ENCODE measurements at regions not wholly inside any gene's neighbourhood (a gene's known extent, or its start where the extent isn't known, plus 50 kb on each side); places are given as distances from the start of the nearest gene placed in this dataset.

DNA sequence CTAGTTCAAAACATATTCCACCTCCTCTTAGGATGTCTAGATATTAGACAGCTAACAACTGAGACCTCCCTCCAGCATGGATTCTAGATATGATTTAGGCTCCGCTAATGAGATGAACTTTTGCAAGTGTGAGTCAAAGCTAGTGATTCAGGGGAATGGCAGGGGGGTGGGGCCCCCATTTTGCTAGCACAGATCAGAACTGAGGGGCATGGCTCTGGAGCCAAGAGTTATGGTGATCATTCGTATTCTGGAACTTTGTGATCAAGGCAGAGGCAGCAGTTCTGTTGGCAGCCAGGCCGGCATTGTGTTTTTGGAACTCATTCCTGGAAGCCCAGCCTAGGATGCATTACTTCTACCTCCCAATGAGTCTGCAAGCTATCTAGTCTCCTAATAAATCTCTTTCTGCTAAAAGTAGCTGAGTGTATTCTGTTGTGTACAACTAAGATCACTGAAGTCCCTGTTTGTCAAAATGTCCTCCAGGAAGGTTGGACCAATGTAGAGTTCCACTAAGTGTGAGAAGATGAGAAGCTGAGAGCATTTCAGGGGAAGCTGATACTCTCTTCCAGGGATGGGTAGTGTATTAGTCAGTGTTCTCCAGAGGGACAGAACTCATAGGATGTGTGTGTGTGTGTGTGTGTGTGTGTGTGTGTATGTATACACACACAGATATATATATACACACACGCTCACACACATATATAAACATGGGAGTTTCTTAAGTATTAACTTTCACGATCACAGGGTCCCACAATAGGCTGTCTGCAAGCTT is 312.7 kb downstream of the TLE3 start:
- DNase-seq (ENCODE audit: low read depth in 2 of 2, low spot score in 1 of 2) = no peak

DNA sequence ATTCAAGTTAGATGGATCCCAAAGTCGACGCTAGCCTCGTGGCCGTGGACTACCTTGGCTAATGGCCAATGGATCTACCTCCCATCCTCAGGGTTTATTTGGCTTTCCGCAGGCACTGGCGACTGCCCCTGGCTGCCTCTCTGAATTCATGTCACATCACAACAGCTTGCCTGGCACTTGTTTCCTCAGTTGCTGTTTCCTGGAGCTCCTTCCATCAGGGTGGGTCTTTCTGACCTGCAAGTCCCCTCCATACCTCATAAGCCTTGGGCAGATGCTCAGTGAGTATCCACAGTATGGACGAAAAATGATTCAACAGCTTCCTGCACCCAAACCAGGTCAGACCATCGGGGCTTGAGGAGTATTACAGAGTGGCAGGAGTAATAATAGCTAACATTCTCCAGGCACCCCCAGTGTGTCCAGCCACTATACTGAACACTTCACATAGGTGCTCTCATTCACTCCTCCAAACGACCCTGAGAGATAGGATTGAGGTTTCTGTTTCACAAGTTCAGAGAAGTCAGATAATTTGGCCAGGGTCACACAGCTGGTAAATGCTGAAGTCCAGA is 311.5 kb downstream of the TLE3 start:
- no peak for DNase-seq (ENCODE audit: low read depth in 2 of 2, low spot score in 1 of 2)

DNA sequence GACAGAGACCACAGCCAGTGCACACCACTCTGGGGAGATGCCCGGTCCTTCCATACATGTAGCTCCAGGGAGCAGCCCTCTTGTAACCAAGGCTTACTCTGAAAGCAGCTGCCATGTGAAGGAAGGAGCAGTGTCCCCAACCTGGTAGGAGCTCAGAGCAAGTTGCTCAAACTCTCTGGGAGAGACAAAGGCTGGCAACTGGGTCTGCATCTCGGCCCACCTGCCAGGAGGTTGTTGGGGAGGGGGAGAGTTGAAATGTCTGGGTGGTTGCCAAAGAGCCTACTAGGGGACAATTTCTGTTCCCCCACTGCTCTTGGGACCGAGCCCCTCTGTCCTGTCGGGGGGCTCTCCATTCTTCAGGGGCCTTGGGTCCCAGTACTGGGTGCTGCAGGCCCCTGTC is 309.9 kb downstream of the TLE3 start:
- no peak for DNase-seq (ENCODE audit: low read depth in 2 of 2, low spot score in 1 of 2)

DNA sequence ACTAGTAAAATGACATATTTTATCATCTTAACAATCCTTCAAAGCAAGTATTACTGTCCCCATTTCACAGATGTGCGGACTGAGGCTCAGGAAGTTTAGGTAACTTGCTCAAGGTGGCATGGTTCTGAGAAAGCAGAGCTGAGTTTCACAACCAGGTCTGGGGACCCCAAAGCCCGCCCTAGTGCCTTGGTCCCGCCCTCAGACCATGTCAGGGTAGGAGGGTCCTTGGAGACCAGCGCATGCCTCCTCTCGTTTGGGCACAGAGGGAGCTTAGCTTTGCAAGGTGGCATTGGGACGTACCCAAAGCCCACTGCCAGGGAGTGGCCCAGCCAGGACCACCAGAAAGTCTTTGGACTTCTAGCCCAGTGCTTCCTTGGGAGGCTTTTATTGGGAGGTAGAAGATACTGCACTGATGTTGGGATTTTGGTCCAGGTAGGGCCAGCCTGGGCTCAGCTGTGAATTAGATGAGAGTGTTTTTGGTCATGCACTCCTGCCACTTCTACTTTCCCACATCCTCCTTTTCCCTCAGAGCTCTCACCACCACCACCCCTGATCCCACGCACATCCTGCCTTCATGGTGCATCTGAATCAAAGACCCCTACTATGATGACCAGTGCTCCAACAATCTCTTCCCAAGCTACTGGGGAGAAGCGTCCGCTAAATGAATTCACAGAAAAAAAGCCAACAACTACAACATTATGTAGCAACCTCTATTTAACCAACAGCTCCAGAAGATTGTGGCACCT is 307.9 kb downstream of the TLE3 start:
- no peak for DNase-seq (ENCODE audit: low read depth in 2 of 2, low spot score in 1 of 2)

DNA sequence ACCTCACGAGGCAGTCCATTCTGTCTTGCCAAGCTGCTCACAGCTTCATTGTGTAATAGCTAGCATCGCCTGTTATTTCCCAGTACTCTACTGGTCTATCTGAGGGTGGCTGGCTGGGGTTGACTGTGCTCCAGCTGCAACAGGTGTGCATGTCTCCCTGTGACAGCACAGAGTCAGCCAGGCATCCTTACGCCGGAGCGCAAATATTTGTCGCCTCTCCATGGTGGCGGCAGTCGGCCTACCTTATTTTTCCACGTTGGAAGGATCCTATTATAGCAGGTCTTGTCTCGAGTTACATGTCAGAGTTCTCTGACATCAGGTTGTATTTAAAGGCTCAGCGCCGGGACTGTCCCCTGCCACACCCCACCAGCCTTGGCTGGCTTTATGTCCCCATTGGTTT is 307.1 kb downstream of the TLE3 start:
- no peak for DNase-seq (ENCODE audit: low read depth in 2 of 2, low spot score in 1 of 2)

DNA sequence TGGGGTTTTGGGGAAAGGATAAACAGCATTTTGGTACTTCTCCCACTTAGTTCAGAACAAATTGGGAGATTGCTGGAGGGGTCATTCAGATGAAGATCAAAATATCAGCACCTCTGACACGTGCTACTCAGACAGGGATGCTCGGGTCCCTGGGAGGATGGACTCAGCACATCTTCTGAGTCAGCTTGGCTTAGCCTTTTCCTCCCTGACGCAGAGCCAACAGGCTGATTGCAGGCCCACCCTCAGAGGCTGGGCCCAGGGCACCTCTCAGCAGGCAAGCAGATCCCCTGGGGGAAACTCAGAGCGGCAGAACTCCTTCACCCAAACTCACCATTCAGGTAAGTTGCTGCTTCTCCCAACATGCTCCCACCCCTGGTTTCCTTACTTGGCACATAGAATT is 304.9 kb downstream of the TLE3 start:
- no peak for DNase-seq (ENCODE audit: low read depth in 2 of 2, low spot score in 1 of 2)

DNA sequence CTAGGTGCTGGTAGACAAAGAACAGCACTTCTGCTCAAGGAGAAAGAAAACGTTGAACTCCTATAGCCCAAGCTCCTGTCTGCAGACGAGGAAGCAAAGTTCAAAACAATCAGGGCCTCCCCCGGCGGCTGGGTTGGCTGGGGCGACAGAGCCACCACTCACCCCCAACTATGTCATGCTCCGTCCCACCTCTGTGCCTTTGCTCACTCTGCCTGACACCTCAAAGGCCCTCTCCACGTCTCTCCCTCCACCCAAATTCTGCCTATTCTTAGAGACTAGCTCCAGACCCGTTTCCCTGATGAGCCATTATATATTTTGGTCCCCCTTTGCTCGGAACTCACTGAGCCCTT is 304.3 kb downstream of the TLE3 start:
- no peak for DNase-seq (ENCODE audit: low read depth in 2 of 2, low spot score in 1 of 2)

DNA sequence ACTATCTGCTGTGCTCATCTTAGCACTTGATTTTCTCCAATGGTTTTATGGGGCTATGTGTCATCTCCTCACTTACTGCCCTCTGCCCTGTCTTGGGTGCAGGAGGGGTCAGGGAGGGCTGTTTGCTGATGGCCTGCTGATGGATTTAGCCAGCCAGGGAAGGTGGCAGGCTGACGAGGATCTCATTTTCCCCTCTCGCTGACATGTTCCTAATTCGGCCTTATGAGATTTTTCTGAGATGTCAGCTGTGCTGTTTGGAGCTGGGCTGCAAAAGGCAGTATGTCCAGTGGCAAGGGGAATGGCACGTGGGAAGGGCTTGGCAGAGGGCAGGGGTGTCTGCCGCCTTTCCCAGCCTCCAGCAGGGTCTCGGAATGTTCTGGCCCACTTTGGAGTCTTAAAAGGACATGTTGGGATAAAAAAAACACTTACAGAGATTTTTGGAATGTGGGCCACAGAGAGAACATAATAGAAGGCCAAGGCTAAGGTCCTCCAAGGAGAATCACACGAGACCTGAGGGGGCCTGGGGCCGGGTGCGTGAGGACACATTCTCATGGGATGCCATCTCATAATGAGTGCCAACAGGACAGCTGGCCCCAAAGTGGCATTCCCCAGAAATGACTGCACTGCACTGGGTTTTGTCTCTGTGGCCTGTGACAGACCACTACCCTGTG is 303.8 kb downstream of the TLE3 start:
- DNase-seq (ENCODE audit: low read depth in 2 of 2, low spot score in 1 of 2) = no peak

DNA sequence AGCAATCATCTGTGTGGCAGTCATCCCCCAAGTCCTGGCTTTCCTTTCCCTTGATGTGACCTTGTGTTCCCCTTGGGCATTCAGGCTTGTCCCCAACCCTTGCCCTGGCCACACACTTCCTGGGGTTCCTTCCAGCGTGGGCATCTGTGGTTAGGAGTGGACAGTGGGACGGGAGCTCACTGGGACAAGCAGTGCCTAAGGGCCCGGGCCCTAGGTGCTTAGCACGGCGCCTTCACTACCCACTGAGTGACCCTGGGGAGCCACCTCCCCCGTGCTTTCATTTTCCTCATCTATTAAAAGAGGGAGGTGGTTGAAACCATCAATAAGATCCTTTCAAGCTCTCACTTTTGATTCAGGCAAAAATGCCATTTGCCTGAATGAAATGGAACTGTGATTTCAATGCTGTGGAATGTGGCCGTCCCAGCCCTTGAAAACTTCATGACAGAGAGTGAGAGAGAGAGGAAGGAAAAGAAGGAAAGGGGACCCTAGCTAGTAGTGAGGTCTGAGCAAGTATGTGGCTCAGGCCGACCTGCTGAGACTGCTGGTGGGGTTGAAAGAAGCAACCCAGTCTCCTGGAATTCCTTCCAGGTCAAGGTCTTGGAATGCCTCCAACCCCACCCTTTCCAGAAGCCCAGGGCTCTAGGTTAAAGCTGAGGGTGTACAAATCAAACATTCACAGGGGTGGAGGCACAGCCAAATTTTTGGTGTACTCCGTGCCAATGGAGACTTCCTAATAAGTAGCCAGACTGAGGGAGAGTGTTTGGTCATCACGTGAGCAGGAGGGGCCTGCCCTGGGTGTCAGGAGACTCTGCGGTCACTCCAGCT is 302.9 kb downstream of the TLE3 start:
- no peak for DNase-seq (ENCODE audit: low read depth in 2 of 2, low spot score in 1 of 2)

DNA sequence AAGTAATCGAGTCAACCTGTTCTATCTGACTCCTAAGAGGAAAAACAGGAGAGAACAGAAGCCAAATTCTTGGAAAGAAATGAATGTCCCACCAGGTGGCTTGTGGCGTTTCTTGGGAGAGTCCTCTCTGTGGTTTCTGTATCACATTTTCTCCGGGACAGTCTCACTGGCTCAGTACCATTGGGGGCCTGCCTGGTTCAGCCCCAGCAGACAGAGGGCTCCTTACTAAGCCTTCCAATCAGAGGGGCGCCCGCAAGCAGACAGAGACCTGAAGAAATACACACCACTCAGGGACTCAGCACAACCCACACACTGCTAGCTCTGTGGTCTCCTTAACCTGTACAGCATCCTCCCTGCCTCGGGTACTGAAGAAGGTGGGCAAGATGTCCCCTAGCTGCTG is 302.1 kb downstream of the TLE3 start:
- DNase-seq (ENCODE audit: low read depth in 2 of 2, low spot score in 1 of 2) = no peak

DNA sequence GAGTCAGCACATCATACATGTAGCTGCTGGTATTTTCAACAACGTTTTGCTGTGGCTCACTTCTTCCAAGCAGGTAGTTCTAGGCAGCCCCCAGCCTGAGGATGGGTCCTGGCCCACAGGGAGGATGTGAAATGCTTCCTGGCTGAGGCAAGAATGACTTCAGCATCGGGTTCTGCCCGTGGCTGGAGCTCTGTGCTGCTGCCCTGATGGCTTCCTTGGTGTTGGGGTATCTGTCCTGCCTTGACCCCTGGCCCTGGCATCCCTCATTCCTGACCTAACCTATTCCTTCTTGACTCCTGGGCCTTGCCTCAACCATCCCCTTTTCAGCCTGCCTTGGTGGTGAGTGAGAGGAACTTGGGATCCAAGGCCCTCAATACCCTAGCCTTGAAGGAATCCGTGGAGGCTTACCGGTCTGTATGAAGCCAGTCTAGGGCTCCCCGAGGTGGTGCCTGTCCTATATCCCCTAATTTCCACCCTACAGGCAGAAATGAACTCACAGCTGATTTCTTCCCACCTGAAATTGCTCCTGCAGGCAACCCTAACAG is 300.6 kb downstream of the TLE3 start:
- no peak for DNase-seq (ENCODE audit: low read depth in 2 of 2, low spot score in 1 of 2)

DNA sequence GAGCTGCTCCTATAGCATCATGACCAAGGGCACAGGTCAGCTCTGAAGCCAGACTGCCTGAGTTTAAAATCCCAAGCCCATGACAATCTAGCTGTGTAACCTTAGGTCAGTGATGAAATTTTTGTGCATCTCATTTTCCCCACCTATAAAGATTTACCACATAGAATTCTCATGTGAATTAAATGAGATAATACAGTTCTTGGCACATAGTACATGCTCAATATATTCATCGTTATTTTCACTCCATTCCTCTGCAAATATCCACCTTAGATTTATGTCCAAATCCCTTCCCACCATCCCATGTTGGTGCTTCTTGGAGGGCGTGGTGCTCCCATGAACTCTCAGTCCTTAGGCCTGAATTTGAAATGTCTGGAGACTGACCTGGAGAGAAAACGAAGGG is 300.1 kb downstream of the TLE3 start:
- no peak for DNase-seq (ENCODE audit: low read depth in 2 of 2, low spot score in 1 of 2)

DNA sequence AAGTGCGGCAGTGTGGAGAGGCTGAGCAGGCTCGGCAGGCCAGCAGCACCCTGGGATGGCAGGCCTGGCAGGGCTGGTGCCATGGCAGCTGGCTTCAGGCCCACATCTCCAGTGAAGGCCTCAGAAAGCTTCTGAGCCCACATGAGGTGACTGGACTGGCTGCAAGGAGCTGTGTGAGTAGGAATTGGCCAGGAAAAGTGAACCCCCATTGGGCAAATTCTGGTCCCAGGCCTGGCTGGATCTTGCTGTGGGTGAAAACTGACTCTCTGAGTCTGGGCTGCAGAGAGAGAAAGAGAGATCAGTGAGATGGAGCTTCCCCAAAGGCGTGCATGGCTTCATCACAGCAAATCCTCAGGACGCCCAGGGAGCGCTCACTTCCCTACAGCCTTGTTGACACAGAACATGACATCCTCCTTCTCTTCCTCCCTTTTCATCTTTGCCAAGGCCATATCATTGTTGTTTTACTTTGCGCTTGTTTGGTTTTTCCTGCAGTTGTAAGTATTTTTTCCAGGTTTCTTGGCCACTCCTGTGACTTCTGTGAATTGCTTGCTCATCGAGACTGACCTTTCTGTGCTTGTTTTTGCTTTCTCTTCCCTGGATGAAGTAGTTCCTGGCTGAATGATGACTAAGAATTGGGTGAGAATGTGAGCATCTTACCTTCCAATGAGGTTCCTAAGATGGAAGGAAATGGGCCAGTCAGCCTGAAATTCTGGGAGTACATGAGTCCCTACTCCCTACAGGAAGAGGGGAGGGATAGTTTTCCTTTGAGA is 299.1 kb downstream of the TLE3 start:
- DNase-seq (ENCODE audit: low read depth in 2 of 2, low spot score in 1 of 2) = no peak

DNA sequence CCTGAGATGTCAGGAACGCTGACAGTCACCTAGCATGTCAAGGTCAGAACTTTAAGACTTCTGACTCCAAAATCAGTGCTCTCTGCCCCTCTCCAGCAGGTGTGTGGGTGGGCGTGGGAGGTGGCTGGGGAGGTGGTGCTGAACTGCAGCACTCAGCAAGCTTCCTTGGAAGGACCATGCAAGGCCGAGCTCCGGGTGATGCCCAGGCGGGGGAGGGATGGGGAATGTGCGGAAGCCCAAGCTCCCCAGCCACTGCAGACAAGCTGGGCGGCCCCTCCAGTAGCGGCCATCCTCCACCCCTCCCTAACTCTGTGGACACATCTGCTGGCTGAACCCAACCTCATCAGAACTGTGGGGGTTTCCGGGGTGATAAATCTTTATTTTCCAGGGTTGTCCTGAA is 296.6 kb downstream of the TLE3 start:
- DNase-seq (ENCODE audit: low read depth in 2 of 2, low spot score in 1 of 2) = no peak

DNA sequence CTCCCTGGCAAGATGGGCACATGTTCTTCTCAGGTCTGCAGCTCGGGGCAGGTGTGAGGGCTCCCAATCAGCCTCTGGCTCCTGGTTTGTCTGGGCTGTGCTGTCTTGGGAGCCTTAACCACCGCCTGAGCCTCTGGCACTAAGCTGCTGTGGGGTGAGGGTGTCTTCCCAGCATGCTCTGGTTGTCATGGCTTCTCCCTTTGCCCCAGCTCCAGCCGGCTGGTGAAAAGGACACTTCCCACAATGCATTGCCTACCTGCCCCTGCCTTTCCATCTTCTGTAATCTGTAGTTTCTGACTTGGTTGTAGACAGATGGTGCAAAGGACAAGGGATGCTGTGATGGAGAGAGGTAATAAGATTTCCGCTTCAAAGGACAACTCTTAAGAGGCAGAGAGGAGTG is 295.3 kb downstream of the TLE3 start:
- no peak for DNase-seq (ENCODE audit: low read depth in 2 of 2, low spot score in 1 of 2)

DNA sequence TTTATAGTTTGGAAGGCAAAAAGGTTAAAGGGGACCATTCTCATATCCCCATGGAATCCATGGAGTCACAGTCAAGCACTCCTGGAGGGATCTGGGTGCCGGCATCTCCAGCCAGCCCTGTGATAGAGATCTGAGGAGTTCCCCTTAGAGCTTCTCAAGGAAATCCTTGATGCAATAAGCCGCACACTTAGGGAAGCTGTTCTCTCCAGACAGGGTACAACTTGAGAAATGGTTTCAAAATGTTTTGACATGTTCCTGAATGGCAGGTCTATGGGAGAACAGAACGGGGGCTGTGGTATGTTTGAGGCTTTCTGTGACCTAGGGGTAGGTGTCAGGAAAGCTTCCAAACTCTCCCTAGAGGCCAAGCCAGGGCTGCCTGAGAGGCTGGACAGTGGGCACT is 292.9 kb downstream of the TLE3 start:
- no peak for DNase-seq (ENCODE audit: low read depth in 2 of 2, low spot score in 1 of 2)

DNA sequence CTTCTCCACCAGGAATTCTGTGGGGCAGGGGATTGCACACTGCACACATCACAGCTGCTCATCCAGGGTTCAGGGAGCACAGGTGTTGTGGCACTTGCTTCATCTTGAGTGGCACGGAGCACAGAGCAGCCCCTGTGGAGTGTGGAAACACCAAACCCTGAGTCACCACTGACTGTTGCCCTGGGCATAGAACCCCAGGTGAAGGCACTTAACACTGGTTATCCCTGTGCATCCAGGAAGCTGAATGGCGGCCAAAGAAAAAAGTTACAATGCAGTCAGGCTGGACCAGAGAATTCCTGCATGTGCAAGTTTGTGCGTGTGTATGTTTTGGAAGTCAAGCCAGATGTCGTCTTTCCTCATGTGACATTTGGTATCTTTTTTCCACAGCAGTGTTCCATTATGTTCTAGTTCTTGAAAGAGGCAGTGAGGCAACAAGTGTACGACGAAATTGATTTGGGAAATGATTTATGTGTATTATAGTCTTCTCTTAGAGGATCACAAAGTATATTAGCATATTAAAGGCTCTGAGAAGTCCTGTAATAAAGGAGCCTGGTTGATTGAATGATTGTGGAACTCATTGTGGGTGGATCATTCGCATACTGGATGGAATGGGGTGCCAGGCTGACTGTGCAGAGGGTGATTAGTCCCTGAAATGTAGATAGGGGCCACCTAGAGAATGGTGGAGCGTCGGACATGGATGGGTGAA is 292.3 kb downstream of the TLE3 start:
- DNase-seq (ENCODE audit: low read depth in 2 of 2, low spot score in 1 of 2) = no peak

DNA sequence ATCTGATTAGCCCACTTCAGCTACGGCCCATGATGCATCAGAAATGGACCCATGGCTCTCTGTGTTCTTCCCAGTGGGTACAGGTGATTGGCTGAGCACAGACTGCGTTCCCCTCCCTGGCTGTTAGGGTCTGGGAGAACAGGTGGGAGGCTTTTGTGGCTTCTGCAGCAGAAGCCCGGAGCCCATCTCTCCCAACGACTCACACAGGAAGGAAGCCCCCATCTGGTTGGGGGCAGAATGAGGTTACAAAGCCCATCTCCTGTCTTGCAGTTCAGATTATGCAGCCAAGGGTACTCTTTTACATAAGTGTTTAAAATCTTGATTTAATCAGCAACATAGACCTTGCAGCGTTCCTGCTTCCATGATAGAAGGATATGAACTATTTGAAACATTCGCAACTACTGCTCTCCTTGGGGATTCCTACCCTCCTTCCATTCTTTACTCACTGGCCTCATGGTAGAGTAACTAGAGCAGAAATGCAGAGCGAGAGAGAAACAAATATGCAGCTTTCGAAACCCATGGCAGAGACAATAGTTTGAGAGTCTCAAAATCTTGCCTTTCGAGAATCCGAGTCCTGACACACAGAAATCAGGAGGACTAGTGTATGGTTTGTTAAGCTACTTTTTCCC is 291.3 kb downstream of the TLE3 start:
- DNase-seq (ENCODE audit: low read depth in 2 of 2, low spot score in 1 of 2) = no peak

DNA sequence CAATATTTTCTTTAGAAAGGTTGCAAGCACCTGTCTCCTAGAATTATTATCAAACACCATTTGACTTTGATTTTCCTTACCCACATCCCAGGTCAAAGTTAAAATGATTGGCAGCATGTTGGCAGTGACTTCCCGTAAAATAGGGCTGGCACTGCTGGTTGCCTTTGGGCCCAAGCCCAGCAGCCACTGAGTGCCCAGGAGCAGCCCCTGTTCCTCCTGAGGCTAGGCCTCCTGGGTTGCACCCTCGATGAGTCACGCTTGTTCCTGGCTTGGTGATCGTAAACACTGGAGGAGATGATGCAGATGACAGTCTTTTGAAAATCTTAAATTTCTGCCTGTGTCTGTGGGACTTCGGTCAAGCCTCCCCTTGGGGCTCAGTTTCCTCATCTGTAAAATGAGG is 290.0 kb downstream of the TLE3 start:
- no peak for DNase-seq (ENCODE audit: low read depth in 2 of 2, low spot score in 1 of 2)
